HepG2 (cell line): ENCODE measurements at regions not wholly inside any gene's neighbourhood (a gene's known extent, or its start where the extent isn't known, plus 50 kb on each side); places are given as distances from the start of the nearest gene placed in this dataset.

Experiments used
- ATAC-seq: fragments of 200-7000 bp; cut with Tn5 transposase; 3 replicates; pipeline ENCODE4 v1.9.1; 2020; ENCODE audit warnings: mild to moderate bottlenecking, moderate library complexity
- BruUV-seq: library from RNA; stranded (reverse); fragments of 400-500 nt; replicated peaks from 2 replicates; lab custom pipeline; 2021; lab: Mats Ljungman, UMichigan
- CTCF ChIA-PET: fragments of 300-600 bp; formaldehyde crosslinking; extraction: SDS; loops from one replicate; lab custom pipeline; 2021; ENCODE audit warnings: low total read pairs, inconsistent platforms, low intra/inter-chr PET ratio; lab: Yijun Ruan, JAX
- POLR2A ChIA-PET: fragments of 350-600 bp; sonication (Branson Sonifier 250); formaldehyde crosslinking; loops from one replicate; lab custom pipeline; 2020; ENCODE audit warnings: antibody characterized with exemption, inconsistent platforms; lab: Yijun Ruan, JAX
- DNase-seq: peaks from one replicate; pipeline ENCODE4 v3.0.0-alpha.2; 2015; ENCODE audit warnings: low spot score
- FAIRE-seq: peaks from 3 replicates; lab custom pipeline; 2011; peaks lifted over from hg19 to GRCh38; lab: Jason Lieb, UNC
- H2AFZ ChIP-seq: one replicate; pipeline ENCODE4 v1.6.1; 2011; ENCODE audit warnings: low read length, inconsistent platforms
- H3K27ac ChIP-seq: fragments of 300-600 bp; 3 replicates; pipeline ENCODE4 v1.8.0; 2011; ENCODE audit warnings: mixed run types, mild to moderate bottlenecking, mixed read lengths, low read length, inconsistent platforms; ENCODE audit not compliant: insufficient read depth; ENCODE audit errors: extremely low read length
- H3K27me3 ChIP-seq, 2 experiments: fragments of 200-600 bp in 1 of 2; 2 replicates in 1 of 2; 3 replicates in 1 of 2; pipeline versions ENCODE4 v1.6.0 to v1.8.0; 2011; ENCODE audit warnings: low read length in 2 of 2, mild to moderate bottlenecking in 2 of 2, moderate library complexity in 2 of 2, inconsistent platforms in 1 of 2; ENCODE audit not compliant: insufficient read depth in 2 of 2, control insufficient read depth in 1 of 2
- H3K36me3 ChIP-seq, 2 experiments: fragments of 200-600 bp in 1 of 2; replicated peaks in 1 of 2; 2 replicates in 1 of 2; 3 replicates in 1 of 2; pipeline versions ENCODE4 v1.5.1 to v1.8.0; 2011; ENCODE audit warnings: low read length in 2 of 2, inconsistent platforms in 1 of 2; ENCODE audit not compliant: insufficient read depth in 2 of 2, control insufficient read depth in 1 of 2
- H3K4me1 ChIP-seq: 2 replicates; pipeline ENCODE4 v1.5.1; 2012; ENCODE audit warnings: low read length, inconsistent platforms; ENCODE audit not compliant: insufficient read depth
- H3K4me2 ChIP-seq: 2 replicates; pipeline ENCODE4 v1.6.0; 2011; ENCODE audit warnings: low read depth, low read length, inconsistent platforms
- H3K4me3 ChIP-seq, 3 experiments: fragments of 200-600 bp in 1 of 3; sonication (generic), shearing (Covaris generic) in 1 of 3; replicated peaks in 1 of 3; 2 replicates each; pipeline ENCODE4 v1.5.1; 2011 to 2016; ENCODE audit warnings: low read length in 3 of 3, inconsistent platforms in 2 of 3, low read depth in 2 of 3, mild to moderate bottlenecking in 2 of 3, control low read depth in 1 of 3, mixed read lengths in 1 of 3; ENCODE audit not compliant: insufficient read depth in 1 of 3
- H3K79me2 ChIP-seq: one replicate; pipeline ENCODE4 v1.6.1; 2011; ENCODE audit warnings: low read length, inconsistent platforms; ENCODE audit not compliant: insufficient read depth
- H3K9ac ChIP-seq: 2 replicates; pipeline ENCODE4 v1.6.0; 2011; ENCODE audit warnings: mild to moderate bottlenecking, low read depth, low read length, inconsistent platforms; ENCODE audit not compliant: insufficient read depth
- H3K9me3 ChIP-seq: 2 replicates; pipeline ENCODE4 v1.5.1; 2012; ENCODE audit warnings: mild to moderate bottlenecking, low read length
- H4K20me1 ChIP-seq: 2 replicates; pipeline ENCODE4 v1.6.0; 2011; ENCODE audit warnings: inconsistent platforms, mild to moderate bottlenecking, low read length, moderate library complexity; ENCODE audit not compliant: insufficient read depth
- BCL6 ChIP-seq: IDR thresholded peaks from 2 replicates; pipeline ENCODE4 v1.6.1; 2016; ENCODE audit warnings: missing genetic modification reagents, missing compliant biosample characterization
- FOXJ3 ChIP-seq: sonication (generic); formaldehyde crosslinking; IDR thresholded peaks from 2 replicates; pipeline ENCODE4 v1.4.0; 2020; ENCODE audit warnings: missing genetic modification reagents, mild to moderate bottlenecking, borderline replicate concordance
- GABPB1 ChIP-seq: IDR thresholded peaks from 2 replicates; pipeline ENCODE4 v1.6.1; 2016; ENCODE audit warnings: mild to moderate bottlenecking, missing genetic modification reagents, moderate library complexity, missing compliant biosample characterization
- GTF2F1 ChIP-seq: fragments of 150-350 bp; IDR thresholded peaks from 2 replicates; pipeline ENCODE4 v1.6.1; 2014; ENCODE audit warnings: low read length
- JUNB ChIP-seq: sonication (generic); formaldehyde crosslinking; IDR thresholded peaks from 2 replicates; pipeline ENCODE4 v1.8.0; 2022; ENCODE audit warnings: missing genetic modification reagents, mild to moderate bottlenecking, borderline replicate concordance
- KAT7 ChIP-seq: IDR thresholded peaks from 2 replicates; pipeline ENCODE4 v1.6.1; 2018; ENCODE audit warnings: borderline replicate concordance, missing compliant biosample characterization
- ZNF256 ChIP-seq: sonication (generic); formaldehyde crosslinking; conservative IDR thresholded peaks from 2 replicates; pipeline ENCODE4 v1.4.0; 2020; ENCODE audit warnings: missing genetic modification reagents
- ZNF292 ChIP-seq: sonication (generic); formaldehyde crosslinking; IDR thresholded peaks from 2 replicates; pipeline ENCODE4 v1.8.1; 2022; ENCODE audit warnings: mild to moderate bottlenecking, low read depth, missing genetic modification reagents, borderline replicate concordance
- ZNF44 ChIP-seq: sonication (generic); formaldehyde crosslinking; IDR thresholded peaks from 2 replicates; pipeline ENCODE4 v1.5.1; 2020; ENCODE audit warnings: mild to moderate bottlenecking, missing genetic modification reagents
- ZNF510 ChIP-seq: sonication (generic); formaldehyde crosslinking; IDR thresholded peaks from 2 replicates; pipeline ENCODE4 v1.4.0; 2020; ENCODE audit warnings: low read depth, mild to moderate bottlenecking, missing genetic modification reagents
- ZNF567 ChIP-seq: sonication (generic); formaldehyde crosslinking; IDR thresholded peaks from 2 replicates; pipeline ENCODE4 v1.8.1; 2023; ENCODE audit warnings: mild to moderate bottlenecking, missing genetic modification reagents, borderline replicate concordance
- WGBS: methylation state at CpG from one replicate; pipeline ENCODE4 v1.1.6; 2017; ENCODE audit warnings: low lambda C conversion rate; 5-methylcytosine and 5-hydroxymethylcytosine counted together
- in situ Hi-C: cut with HindIII; loops from 2 replicates; pipeline ENCODE4 v1.10.0; 2017; ENCODE audit warnings: low pct_unique_long_range_greater_than_20kb; ENCODE audit not compliant: extremely low pct_ligation_motif_present
- intact Hi-C: fragments of 100-400 bp; cut with micrococcal nuclease; formaldehyde crosslinking; loops from one replicate; pipeline ENCODE4 v1.10.0; 2022; ENCODE audit not compliant: unreplicated experiment
- TF ChIP-seq, protein P1 (sequence below): sonication (generic); formaldehyde crosslinking; IDR thresholded peaks from 2 replicates; pipeline ENCODE4 v1.4.0; 2020; ENCODE audit warnings: low read depth, mild to moderate bottlenecking, missing genetic modification reagents

GRCh38 chr3:55339390-55339789 lies 147.7 kb downstream of the WNT5A start (continued):
- TF ChIP-seq ZNF567 (CRISPR knock-in tag) (no peak), ZNF256 (CRISPR knock-in tag) (no peak), ZNF292 (CRISPR knock-in tag) (no peak), ZNF510 (CRISPR knock-in tag) (no peak), FOXJ3 (CRISPR knock-in tag) (no peak), GTF2F1 (no peak)
- TF ChIP-seq, all 625 proteins: peak for 0

GRCh38 chr3:55337641-55338180 lies 149.4 kb downstream of the WNT5A start:
- BruUV-seq = no TSS peak
- WGBS = 8% methylated on average over 10 of the region's 10 CpGs
- no peaks in the 10 kb centered on the region for H3K4me1 ChIP-seq
- ChIA-PET POLR2A (no interaction called here), CTCF (no interaction called here)
- H4K20me1 ChIP-seq = no peaks in the 10 kb centered on the region
- FAIRE-seq (no peak), ATAC-seq (no peak), DNase-seq (no peak)
- H3K79me2 ChIP-seq = no peaks in the 10 kb centered on the region
- in situ Hi-C loops (no loop called here), intact Hi-C loops (no loop called here)
- H2AFZ ChIP-seq = no peak overlapping the region
- H3K36me3 ChIP-seq = no peaks in the 10 kb centered on the region
- H3K27ac ChIP-seq = no peak overlapping the region
- no peak overlapping the region for H3K4me2 ChIP-seq
- H3K9ac ChIP-seq = no peak overlapping the region
- H3K27me3 ChIP-seq = no peaks in the 10 kb centered on the region
- TF ChIP-seq KAT7 (no peak), JUNB (no peak), GABPB1 (CRISPR knock-in tag) (no peak), ZNF44 (no peak), BCL6 (CRISPR knock-in tag) (no peak)
- TF ChIP-seq, protein P1, sequence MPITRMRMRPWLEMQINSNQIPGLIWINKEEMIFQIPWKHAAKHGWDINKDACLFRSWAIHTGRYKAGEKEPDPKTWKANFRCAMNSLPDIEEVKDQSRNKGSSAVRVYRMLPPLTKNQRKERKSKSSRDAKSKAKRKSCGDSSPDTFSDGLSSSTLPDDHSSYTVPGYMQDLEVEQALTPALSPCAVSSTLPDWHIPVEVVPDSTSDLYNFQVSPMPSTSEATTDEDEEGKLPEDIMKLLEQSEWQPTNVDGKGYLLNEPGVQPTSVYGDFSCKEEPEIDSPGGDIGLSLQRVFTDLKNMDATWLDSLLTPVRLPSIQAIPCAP (CRISPR knock-in tag) = no peak
- H3K4me3 ChIP-seq = no peak overlapping the region
- H3K9me3 ChIP-seq = no peaks in the 10 kb centered on the region
